Smooth muscle cell (in vitro differentiated cells): ENCODE measurements at regions not wholly inside any gene's neighbourhood (a gene's known extent, or its start where the extent isn't known, plus 50 kb on each side); places are given as distances from the start of the nearest gene placed in this dataset.

ENCODE experiments used
- DNase-seq: peaks from one replicate; lab custom pipeline; 2025; ENCODE audit not compliant: unreplicated experiment; lab: John Stamatoyannopoulos, UW
- H2AFZ ChIP-seq: fragments of 200-600 bp; sonication (generic); 2 replicates; pipeline ENCODE4 v1.6.0; 2016; ENCODE audit warnings: antibody characterized with exemption, low read depth, mild to moderate bottlenecking
- H3F3A ChIP-seq: fragments of 200-600 bp; sonication (generic); 2 replicates; pipeline ENCODE4 v1.6.0; 2017; ENCODE audit warnings: antibody characterized with exemption, low read depth
- H3K27ac ChIP-seq: fragments of 200-600 bp; sonication (generic); 2 replicates; pipeline ENCODE4 v1.5.1; 2016; ENCODE audit warnings: low read depth, mild to moderate bottlenecking
- H3K27me3 ChIP-seq: fragments of 200-600 bp; sonication (generic); 2 replicates; pipeline ENCODE4 v1.6.1; 2016; ENCODE audit warnings: low read depth, mild to moderate bottlenecking
- H3K36me3 ChIP-seq: fragments of 200-600 bp; sonication (generic); 2 replicates; pipeline ENCODE4 v1.5.1; 2016; ENCODE audit warnings: low read depth
- H3K4me1 ChIP-seq: fragments of 200-600 bp; sonication (generic); 2 replicates; pipeline ENCODE4 v1.5.1; 2016; ENCODE audit warnings: low read depth
- H3K4me2 ChIP-seq: fragments of 200-600 bp; sonication (generic); 2 replicates; pipeline ENCODE4 v1.6.0; 2016; ENCODE audit warnings: mild to moderate bottlenecking
- H3K4me3 ChIP-seq: fragments of 200-600 bp; sonication (generic); 2 replicates; pipeline ENCODE4 v1.5.1; 2016; ENCODE audit warnings: mild to moderate bottlenecking
- H3K79me2 ChIP-seq: fragments of 200-600 bp; sonication (generic); 2 replicates; pipeline ENCODE4 v1.6.0; 2016; ENCODE audit warnings: low read depth, mild to moderate bottlenecking
- H3K9ac ChIP-seq: fragments of 200-600 bp; sonication (generic); 2 replicates; pipeline ENCODE4 v1.6.0; 2016; ENCODE audit warnings: low read depth
- H3K9me3 ChIP-seq: fragments of 200-600 bp; sonication (generic); replicated peaks from 2 replicates; pipeline ENCODE4 v1.5.1; 2016; ENCODE audit warnings: low read depth
- H4K20me1 ChIP-seq: fragments of 200-600 bp; sonication (generic); 2 replicates; pipeline ENCODE4 v1.6.0; 2016; ENCODE audit warnings: low read depth
- CTCF ChIP-seq: fragments of 200-600 bp; sonication (generic); IDR thresholded peaks from 2 replicates; pipeline ENCODE4 v1.5.1; 2017; ENCODE audit warnings: borderline replicate concordance, mild to moderate bottlenecking, antibody characterized with exemption; ENCODE audit not compliant: insufficient read depth, poor library complexity, severe bottlenecking
- WGBS: methylation state at CpG from one replicate; pipeline ENCODE4 v1.1.7; 2016; ENCODE audit warnings: low lambda C conversion rate; 5-methylcytosine and 5-hydroxymethylcytosine counted together

GRCh38 chr1:29890201-29890959 is 654.1 kb downstream of the PTPRU start:
- H3K4me3 ChIP-seq = no peak overlapping the region
- H3K27ac ChIP-seq = no peak overlapping the region
- TF ChIP-seq CTCF = no peak
- H3K27me3 ChIP-seq = peaks cover 47% of the 10 kb centered on the region
- 77% methylated on average over 7 of the region's 7 CpGs for WGBS
- no peak for DNase-seq
- no peaks in the 10 kb centered on the region for H3F3A ChIP-seq
- H2AFZ ChIP-seq = no peak overlapping the region
- no peaks in the 10 kb centered on the region for H3K36me3 ChIP-seq
- no peaks in the 10 kb centered on the region for H3K79me2 ChIP-seq
- H3K4me1 ChIP-seq = no peaks in the 10 kb centered on the region
- H3K9me3 ChIP-seq = no peaks in the 10 kb centered on the region
- H4K20me1 ChIP-seq = no peaks in the 10 kb centered on the region
- no peak overlapping the region for H3K4me2 ChIP-seq
- no peak overlapping the region for H3K9ac ChIP-seq

GRCh38 chr1:29889776-29890175 is 653.5 kb downstream of the PTPRU start:
- 83% methylated on average over 4 of the region's 4 CpGs for WGBS
- peaks cover 42% of the 10 kb centered on the region for H3K27me3 ChIP-seq
- H3K4me3 ChIP-seq = no peak overlapping the region

GRCh38 chr1:29884740-29885139 is 648.4 kb downstream of the PTPRU start:
- Histone ChIP-seq H3K4me2 (no peak overlapping the region), H3K79me2 (no peaks in the 10 kb centered on the region), H3K4me3 (no peak overlapping the region), H3K27me3 (peaks cover 13% of the 10 kb centered on the region), H3F3A (no peaks in the 10 kb centered on the region), H3K27ac (no peak overlapping the region), H3K4me1 (no peaks in the 10 kb centered on the region), H2AFZ (no peak overlapping the region), H4K20me1 (no peaks in the 10 kb centered on the region), H3K9me3 (no peaks in the 10 kb centered on the region), H3K9ac (no peak overlapping the region), H3K36me3 (no peaks in the 10 kb centered on the region)
- DNase-seq = no peak
- WGBS = 95% methylated on average over 2 of the region's 2 CpGs
- no peak for TF ChIP-seq CTCF

More at GRCh38 chr1:29889776-29890175, 653.5 kb downstream of the PTPRU start:
- no peaks in the 10 kb centered on the region for H3F3A ChIP-seq
- no peaks in the 10 kb centered on the region for H3K79me2 ChIP-seq
- H3K36me3 ChIP-seq = no peaks in the 10 kb centered on the region
- no peak overlapping the region for H2AFZ ChIP-seq
- no peak overlapping the region for H3K4me2 ChIP-seq
- no peak for TF ChIP-seq CTCF
- H3K27ac ChIP-seq = no peak overlapping the region
- H3K4me1 ChIP-seq = no peaks in the 10 kb centered on the region
- DNase-seq = no peak
- H4K20me1 ChIP-seq = no peaks in the 10 kb centered on the region
- H3K9me3 ChIP-seq = no peaks in the 10 kb centered on the region
- H3K9ac ChIP-seq = no peak overlapping the region

GRCh38 chr1:29883986-29884385 is 647.7 kb downstream of the PTPRU start:
- H3K27me3 ChIP-seq = peaks cover 11% of the 10 kb centered on the region
- no peak overlapping the region for H3K4me2 ChIP-seq
- 92% methylated on average over 12 of the region's 12 CpGs for WGBS
- no peak for DNase-seq
- no peaks in the 10 kb centered on the region for H3K79me2 ChIP-seq
- TF ChIP-seq CTCF = no peak
- H3K27ac ChIP-seq = no peak overlapping the region
- no peak overlapping the region for H3K4me3 ChIP-seq
- H2AFZ ChIP-seq = no peak overlapping the region
- no peaks in the 10 kb centered on the region for H3F3A ChIP-seq
- no peaks in the 10 kb centered on the region for H3K9me3 ChIP-seq
- no peaks in the 10 kb centered on the region for H3K36me3 ChIP-seq
- no peak overlapping the region for H3K9ac ChIP-seq
- H3K4me1 ChIP-seq = no peaks in the 10 kb centered on the region
- H4K20me1 ChIP-seq = no peaks in the 10 kb centered on the region
